ENCODE measurements at regions not wholly inside any gene's neighbourhood (a gene's known extent, or its start where the extent isn't known, plus 50 kb on each side); places are given as distances from the start of the nearest gene placed in this dataset.

GRCh38 chr2:16561251-16561650, 104.4 kb downstream of the CYRIA start:
- no peak for FAIRE-seq

GRCh38 chr2:16559278-16560067, 106.2 kb downstream of the CYRIA start:
- no peak for FAIRE-seq

- no peak for FAIRE-seq
Measured at GRCh38 chr2:16554060-16554583, 111.5 kb downstream of the CYRIA start.

- no peak for FAIRE-seq
Measured at GRCh38 chr2:16553226-16553625, 112.4 kb downstream of the CYRIA start.

- no peak for FAIRE-seq
Measured at GRCh38 chr2:16552202-16552601, 113.4 kb downstream of the CYRIA start.

GRCh38 chr2:16548036-16548435, 117.6 kb downstream of the CYRIA start:
- FAIRE-seq = no peak

- FAIRE-seq = no peak
Measured at GRCh38 chr2:16546128-16546754, 119.4 kb downstream of the CYRIA start.

- no peak for FAIRE-seq
Measured at GRCh38 chr2:16538707-16539106, 126.9 kb downstream of the CYRIA start.

- FAIRE-seq = no peak
Measured at GRCh38 chr2:16537347-16537746, 128.3 kb downstream of the CYRIA start.

GRCh38 chr2:16526193-16526592, 139.4 kb downstream of the CYRIA start:
- FAIRE-seq = no peak

- no peak for FAIRE-seq
Measured at GRCh38 chr2:16525265-16525887, 140.3 kb downstream of the CYRIA start.

GRCh38 chr2:16523711-16524110, 141.9 kb downstream of the CYRIA start:
- FAIRE-seq = no peak

- no peak for FAIRE-seq
Measured at GRCh38 chr2:16522031-16522831, 143.4 kb downstream of the CYRIA start.

GRCh38 chr2:16520891-16521290, 144.7 kb downstream of the CYRIA start:
- FAIRE-seq = no peak

GRCh38 chr2:16515696-16516095, 149.9 kb downstream of the CYRIA start:
- no peak for FAIRE-seq

- no peak for FAIRE-seq
Measured at GRCh38 chr2:16513626-16514025, 152.0 kb downstream of the CYRIA start.

GRCh38 chr2:16511041-16511440, 154.6 kb downstream of the CYRIA start:
- FAIRE-seq = no peak

GRCh38 chr2:16509042-16509441, 156.6 kb downstream of the CYRIA start:
- FAIRE-seq = no peak

GRCh38 chr2:16508490-16508851, 157.2 kb downstream of the CYRIA start:
- no peak for FAIRE-seq

- FAIRE-seq = no peak
Measured at GRCh38 chr2:16507655-16508489, 157.8 kb downstream of the CYRIA start.

- no peak for FAIRE-seq
Measured at GRCh38 chr2:16506366-16506765, 159.3 kb downstream of the CYRIA start.
